ENCODE measurements at regions not wholly inside any gene's neighbourhood (a gene's known extent, or its start where the extent isn't known, plus 50 kb on each side); places are given as distances from the start of the nearest gene placed in this dataset.
"Not testable (repeated sequence)": the region's sequence is repeated elsewhere in the genome, so short reads cannot be mapped to it uniquely, and the experiment has no call there.

DNA sequence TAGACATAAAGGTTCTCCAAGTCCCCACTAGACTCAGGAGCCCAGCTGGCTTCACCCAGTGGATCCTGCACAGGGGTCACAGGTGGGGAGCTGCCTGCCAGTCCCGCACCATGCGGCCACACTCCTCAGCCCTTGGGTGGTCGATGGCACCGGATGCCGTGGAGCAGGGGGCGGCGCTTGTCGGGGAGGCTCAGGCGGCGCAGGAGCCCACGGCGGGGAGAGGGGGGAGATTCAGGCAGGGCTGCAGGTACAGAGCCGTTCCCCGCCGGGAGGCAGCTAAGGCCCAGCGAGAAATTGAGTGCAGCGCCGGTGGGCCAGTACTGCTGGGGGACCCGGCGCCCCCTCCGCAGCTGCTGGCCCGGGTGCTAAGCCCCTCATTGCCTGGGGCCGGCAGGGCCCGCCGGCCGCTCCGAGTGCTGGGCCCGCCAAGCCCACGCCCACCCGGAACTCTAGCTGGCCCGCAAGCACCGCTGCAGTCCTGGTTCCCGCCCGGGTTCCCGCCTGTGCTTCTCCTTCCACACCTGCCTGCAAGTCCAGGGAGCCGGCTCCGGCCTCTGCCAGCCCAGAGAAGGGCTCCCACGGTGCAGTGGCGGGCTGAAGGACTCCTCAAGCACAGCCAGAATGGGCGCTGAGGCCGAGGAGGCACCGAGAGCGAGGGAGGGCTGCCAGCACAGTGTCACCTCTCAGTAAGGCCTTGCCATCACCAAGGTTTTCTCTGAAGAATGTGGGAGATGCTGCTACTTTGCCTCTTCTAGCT is 58.4 kb upstream of the PPP1R12A start:
- ChIA-PET CTCF (no interaction called here), POLR2A (no interaction called here)
- no peak for ATAC-seq
- no peaks in the 10 kb centered on the region for H3K9me3 Mint-ChIP-seq
- no peaks in the 10 kb centered on the region for H3K27me3 Mint-ChIP-seq
- H3K36me3 Mint-ChIP-seq (ENCODE audit: low read depth): no peaks in the 10 kb centered on the region
- TF ChIP-seq, protein P1, sequence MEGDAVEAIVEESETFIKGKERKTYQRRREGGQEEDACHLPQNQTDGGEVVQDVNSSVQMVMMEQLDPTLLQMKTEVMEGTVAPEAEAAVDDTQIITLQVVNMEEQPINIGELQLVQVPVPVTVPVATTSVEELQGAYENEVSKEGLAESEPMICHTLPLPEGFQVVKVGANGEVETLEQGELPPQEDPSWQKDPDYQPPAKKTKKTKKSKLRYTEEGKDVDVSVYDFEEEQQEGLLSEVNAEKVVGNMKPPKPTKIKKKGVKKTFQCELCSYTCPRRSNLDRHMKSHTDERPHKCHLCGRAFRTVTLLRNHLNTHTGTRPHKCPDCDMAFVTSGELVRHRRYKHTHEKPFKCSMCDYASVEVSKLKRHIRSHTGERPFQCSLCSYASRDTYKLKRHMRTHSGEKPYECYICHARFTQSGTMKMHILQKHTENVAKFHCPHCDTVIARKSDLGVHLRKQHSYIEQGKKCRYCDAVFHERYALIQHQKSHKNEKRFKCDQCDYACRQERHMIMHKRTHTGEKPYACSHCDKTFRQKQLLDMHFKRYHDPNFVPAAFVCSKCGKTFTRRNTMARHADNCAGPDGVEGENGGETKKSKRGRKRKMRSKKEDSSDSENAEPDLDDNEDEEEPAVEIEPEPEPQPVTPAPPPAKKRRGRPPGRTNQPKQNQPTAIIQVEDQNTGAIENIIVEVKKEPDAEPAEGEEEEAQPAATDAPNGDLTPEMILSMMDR (IDR thresholded peaks at IDR 0.05): no peak
- H3K4me3 Mint-ChIP-seq: no peak overlapping the region
- intact Hi-C loops (cut with micrococcal nuclease): no loop called here
- DNase-seq: no peak
- peaks cover 6% of the 10 kb centered on the region for H3K4me1 Mint-ChIP-seq (ENCODE audit: low read depth)
- H3K27ac Mint-ChIP-seq: no peak overlapping the region

DNA sequence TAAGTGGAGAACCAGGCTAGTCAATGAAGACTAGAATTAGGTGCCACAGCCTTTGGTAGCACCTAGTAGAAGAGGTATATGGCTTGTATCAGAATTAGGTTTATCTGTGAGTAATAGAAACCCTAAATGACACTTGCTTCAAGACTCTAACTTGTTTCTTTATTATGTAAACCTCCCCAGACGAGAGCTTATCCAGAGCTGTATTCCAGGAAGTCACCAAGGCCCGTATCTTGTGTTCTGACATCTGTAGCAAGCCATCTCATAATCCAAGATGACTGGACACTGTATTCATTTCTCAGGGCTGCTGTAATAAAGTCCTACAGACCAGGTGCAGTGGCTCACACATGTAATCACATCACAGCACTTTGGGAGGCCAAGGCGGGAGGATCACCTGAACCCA is 56.7 kb upstream of the PPP1R12A start:
- intact Hi-C loops (cut with micrococcal nuclease): no loop called here
- no peaks in the 10 kb centered on the region for H3K9me3 Mint-ChIP-seq
- CTCF ChIA-PET: no interaction called here
- DNase-seq (no peak), ATAC-seq (no peak)
- H3K27ac Mint-ChIP-seq: no peak overlapping the region
- POLR2A ChIA-PET: no interaction called here
- no peaks in the 10 kb centered on the region for H3K36me3 Mint-ChIP-seq (ENCODE audit: low read depth)
- TF ChIP-seq, protein P1 (IDR thresholded peaks at IDR 0.05): no peak
- no peak overlapping the region for H3K4me3 Mint-ChIP-seq
- peaks cover 2% of the 10 kb centered on the region for H3K27me3 Mint-ChIP-seq
- H3K4me1 Mint-ChIP-seq (ENCODE audit: low read depth): peaks cover 6% of the 10 kb centered on the region

DNA sequence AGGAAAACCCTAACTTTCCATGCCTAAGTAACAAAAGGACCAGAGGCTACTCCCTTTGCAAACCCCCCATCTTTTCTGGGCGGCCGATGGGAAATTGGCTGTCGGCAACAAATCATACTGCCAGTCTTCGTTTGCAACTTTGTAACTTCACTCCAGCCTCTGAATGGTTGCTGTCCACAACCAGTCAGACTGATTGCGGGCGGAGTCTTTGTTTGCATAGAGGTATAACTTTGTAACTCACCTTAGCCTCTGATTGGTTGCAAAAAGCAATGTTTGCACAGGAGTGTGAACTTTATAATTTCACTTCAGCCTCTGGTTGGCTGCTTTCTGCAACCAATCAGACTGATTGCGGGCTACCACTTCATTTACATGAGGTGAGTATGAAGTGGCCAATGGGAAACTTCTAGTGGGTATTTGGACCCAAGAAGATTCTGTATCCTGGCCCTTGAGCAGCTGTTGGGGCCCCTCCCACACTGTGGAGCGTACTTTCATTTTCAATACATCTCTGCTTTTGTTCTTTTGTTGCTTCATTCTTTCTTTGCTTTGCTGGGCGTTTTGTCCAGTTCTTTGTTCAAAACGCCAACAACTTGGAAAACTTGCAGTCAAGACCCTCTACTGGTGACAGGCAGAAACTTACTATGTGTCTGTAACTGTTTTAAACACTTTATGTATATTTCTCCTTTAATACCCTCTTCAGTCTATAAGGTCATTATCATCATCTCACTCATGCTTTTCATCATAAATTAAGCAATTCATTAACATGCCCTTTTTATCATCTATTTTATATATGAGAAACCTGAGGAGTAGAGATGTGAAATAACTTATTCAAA is 55.8 kb upstream of the PPP1R12A start:
- H3K4me3 Mint-ChIP-seq; H3K4me1 Mint-ChIP-seq (ENCODE audit: low read depth); POLR2A ChIA-PET; H3K27ac Mint-ChIP-seq; DNase-seq; H3K9me3 Mint-ChIP-seq; H3K36me3 Mint-ChIP-seq (ENCODE audit: low read depth); H3K27me3 Mint-ChIP-seq; ATAC-seq; intact Hi-C loops (cut with micrococcal nuclease): not testable (repeated sequence)
- CTCF ChIA-PET: interaction anchor here (0.9 kb wide), 1 partner anchor 15 kb away, joined by 3 read pairs; no protein-coding TSS in a partner anchor

DNA sequence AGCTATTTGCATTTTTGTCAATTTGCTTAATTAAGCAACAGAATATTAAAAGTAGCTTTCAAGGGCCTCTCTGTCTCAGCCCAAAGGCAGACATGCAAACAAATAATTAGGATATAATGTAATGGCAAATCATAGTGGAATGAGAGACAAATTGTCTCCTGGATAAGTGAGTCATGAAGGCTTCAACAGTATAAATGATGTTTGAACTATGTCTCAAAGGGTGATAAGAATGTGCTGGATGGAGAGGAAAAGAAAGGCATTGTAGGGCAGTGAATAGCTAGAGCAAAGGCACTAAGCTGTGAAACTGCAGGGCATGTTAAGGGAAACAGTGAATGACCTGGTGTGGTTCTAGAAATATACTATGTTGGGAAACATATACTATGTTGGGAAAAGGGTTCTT is 53.5 kb upstream of the PPP1R12A start:
- no peak overlapping the region for H3K4me3 Mint-ChIP-seq
- POLR2A ChIA-PET: no interaction called here
- CTCF ChIA-PET: no interaction called here
- peaks cover 6% of the 10 kb centered on the region for H3K4me1 Mint-ChIP-seq (ENCODE audit: low read depth)
- no peak for ATAC-seq
- no peak overlapping the region for H3K27ac Mint-ChIP-seq
- no peak for DNase-seq
- no peaks in the 10 kb centered on the region for H3K36me3 Mint-ChIP-seq (ENCODE audit: low read depth)
- intact Hi-C loops (cut with micrococcal nuclease): no loop called here
- no peaks in the 10 kb centered on the region for H3K9me3 Mint-ChIP-seq
- H3K27me3 Mint-ChIP-seq: peaks cover 5% of the 10 kb centered on the region
- TF ChIP-seq, protein P1 (IDR thresholded peaks at IDR 0.05): no peak

DNA sequence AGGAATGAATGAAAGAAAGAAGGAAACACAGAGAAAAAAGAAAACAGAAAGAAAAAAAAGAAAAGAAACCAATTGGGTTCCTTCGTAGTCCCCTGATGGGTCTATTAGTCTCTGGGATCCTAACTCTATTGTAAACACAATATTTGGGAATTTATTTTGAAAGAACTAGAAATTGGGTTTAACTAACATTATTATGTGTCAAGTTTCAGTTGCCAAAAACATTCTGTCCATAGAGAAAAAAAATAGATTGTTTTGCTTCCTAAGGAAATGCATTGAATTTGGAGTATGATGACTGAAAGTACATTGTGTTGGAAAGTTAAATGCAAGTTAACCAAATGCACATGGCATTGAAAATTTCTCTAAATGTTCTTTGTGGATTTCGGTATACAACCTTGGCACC is 52.8 kb upstream of the PPP1R12A start:
- Mint-ChIP-seq H3K9me3 (no peaks in the 10 kb centered on the region), H3K27ac (no peak overlapping the region), H3K27me3 (peaks cover 5% of the 10 kb centered on the region), H3K4me3 (no peak overlapping the region), H3K36me3 (ENCODE audit: low read depth) (no peaks in the 10 kb centered on the region), H3K4me1 (ENCODE audit: low read depth) (peaks cover 6% of the 10 kb centered on the region)
- TF ChIP-seq, protein P1 (IDR thresholded peaks at IDR 0.05): no peak
- POLR2A ChIA-PET: no interaction called here
- DNase-seq (no peak), ATAC-seq (no peak)
- CTCF ChIA-PET: no interaction called here
- intact Hi-C loops (cut with micrococcal nuclease): no loop called here
